ENCODE measurements at regions not wholly inside any gene's neighbourhood (a gene's known extent, or its start where the extent isn't known, plus 50 kb on each side); places are given as distances from the start of the nearest gene placed in this dataset.

DNA sequence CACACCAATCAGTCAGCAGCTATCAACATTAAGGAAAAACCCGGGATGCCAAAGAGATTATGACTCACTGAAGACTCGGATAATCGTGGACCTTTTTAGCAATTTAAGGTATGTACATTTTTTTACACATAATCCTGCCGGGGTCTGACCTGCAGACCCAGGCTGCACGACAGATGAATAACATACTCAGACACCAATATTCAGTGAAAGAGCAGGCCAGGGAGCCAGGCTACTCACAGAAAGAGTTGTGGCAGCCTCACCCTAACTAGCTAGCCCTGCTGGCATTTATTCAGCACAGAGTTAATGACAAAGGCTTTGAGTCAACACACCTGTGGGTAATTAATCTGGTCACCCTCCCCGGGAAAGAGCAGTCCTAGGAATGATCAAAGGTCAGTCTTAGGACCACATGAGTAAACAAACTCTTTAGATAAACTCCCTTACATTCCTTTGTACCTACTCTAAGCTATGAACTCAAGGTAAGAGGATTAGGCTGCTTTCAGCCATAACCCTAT, 727.5 kb downstream of the TBL1XR1 start:
- no peak for DNase-seq (ENCODE audit: low read depth)
- ChIA-PET CTCF (no interaction called here), POLR2A (no interaction called here)
- no peaks in the 10 kb centered on the region for H3K36me3 ChIP-seq (ENCODE audit: control insufficient read depth, insufficient read depth, low read length)
- no peaks in the 10 kb centered on the region for H3K27me3 ChIP-seq (ENCODE audit: control insufficient read depth, insufficient read depth, low read length)
- TF ChIP-seq, protein P1, sequence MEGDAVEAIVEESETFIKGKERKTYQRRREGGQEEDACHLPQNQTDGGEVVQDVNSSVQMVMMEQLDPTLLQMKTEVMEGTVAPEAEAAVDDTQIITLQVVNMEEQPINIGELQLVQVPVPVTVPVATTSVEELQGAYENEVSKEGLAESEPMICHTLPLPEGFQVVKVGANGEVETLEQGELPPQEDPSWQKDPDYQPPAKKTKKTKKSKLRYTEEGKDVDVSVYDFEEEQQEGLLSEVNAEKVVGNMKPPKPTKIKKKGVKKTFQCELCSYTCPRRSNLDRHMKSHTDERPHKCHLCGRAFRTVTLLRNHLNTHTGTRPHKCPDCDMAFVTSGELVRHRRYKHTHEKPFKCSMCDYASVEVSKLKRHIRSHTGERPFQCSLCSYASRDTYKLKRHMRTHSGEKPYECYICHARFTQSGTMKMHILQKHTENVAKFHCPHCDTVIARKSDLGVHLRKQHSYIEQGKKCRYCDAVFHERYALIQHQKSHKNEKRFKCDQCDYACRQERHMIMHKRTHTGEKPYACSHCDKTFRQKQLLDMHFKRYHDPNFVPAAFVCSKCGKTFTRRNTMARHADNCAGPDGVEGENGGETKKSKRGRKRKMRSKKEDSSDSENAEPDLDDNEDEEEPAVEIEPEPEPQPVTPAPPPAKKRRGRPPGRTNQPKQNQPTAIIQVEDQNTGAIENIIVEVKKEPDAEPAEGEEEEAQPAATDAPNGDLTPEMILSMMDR (IDR thresholded peaks at IDR 0.05; ENCODE audit: insufficient read depth, low read depth, low read length) = no peak
- no peak overlapping the region for H3K4me3 ChIP-seq (ENCODE audit: low read depth, low read length)

DNA sequence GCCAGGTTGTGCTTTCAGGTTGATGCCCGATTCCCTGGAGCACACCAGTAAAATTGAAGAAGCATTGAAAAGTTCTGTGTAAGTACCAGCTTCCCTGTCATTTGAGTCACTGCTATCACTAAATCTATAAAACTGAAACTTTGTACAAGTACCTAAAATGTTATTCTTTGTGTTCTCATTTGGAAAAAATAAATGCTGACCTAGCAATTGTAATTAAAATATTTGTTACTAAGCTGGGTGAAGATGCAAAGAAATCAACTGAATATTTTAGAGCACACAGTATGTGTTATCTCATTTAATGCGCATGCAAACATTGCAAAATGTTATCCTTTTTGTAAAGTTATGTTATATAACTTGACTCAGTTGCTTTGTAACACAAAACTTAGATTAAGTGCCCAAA, 733.7 kb downstream of the TBL1XR1 start:
- no peak overlapping the region for H3K4me3 ChIP-seq (ENCODE audit: low read depth, low read length)
- no peaks in the 10 kb centered on the region for H3K36me3 ChIP-seq (ENCODE audit: control insufficient read depth, insufficient read depth, low read length)
- ChIA-PET CTCF (no interaction called here), POLR2A (no interaction called here)
- TF ChIP-seq, protein P1 (IDR thresholded peaks at IDR 0.05; ENCODE audit: insufficient read depth, low read depth, low read length) = no peak
- DNase-seq (ENCODE audit: low read depth) = no peak
- no peaks in the 10 kb centered on the region for H3K27me3 ChIP-seq (ENCODE audit: control insufficient read depth, insufficient read depth, low read length)

DNA sequence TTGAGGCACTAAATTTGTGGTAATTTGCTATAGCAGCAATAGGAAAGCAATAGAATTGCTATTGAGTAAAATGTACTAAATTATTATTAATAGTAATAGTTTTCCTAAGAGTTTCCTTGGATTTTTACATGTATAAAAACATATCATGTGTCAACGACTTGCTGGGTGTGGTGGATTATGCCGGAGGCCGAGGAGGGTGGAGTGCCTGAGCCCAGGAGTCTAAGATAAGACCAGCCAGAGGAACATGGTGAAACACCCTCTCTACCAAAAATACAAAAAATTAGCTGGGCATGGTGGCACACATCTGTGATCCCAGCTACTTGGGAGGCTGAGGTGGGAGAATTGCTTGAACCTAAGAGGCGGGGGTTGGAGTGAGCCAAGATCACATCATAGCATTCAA, 749.9 kb downstream of the TBL1XR1 start:
- POLR2A ChIA-PET = no interaction called here
- DNase-seq (ENCODE audit: low read depth) = no peak
- CTCF ChIA-PET = no interaction called here
- no peaks in the 10 kb centered on the region for H3K36me3 ChIP-seq (ENCODE audit: control insufficient read depth, insufficient read depth, low read length)
- no peaks in the 10 kb centered on the region for H3K27me3 ChIP-seq (ENCODE audit: control insufficient read depth, insufficient read depth, low read length)
- no peak overlapping the region for H3K4me3 ChIP-seq (ENCODE audit: low read depth, low read length)
- TF ChIP-seq, protein P1 (IDR thresholded peaks at IDR 0.05; ENCODE audit: insufficient read depth, low read depth, low read length) = no peak

DNA sequence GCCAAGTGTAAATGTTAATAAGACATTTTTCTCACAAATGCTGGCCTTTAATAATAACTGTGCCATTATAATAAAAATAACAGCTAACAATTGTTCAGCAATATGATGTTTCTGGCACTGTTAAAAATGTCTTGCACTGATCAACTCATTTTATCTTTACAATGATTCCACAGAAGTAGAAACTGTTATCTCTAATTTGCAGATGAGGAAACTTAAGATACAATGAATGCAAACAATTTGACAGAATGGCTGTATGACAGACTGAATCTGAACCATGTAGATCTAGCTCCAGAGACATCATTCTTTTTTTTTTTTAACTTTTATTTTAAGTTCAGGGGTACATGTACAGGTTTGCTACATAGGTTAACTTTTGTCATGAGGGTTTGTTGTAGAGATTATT, 755.0 kb downstream of the TBL1XR1 start:
- no peak for DNase-seq (ENCODE audit: low read depth)
- POLR2A ChIA-PET = no interaction called here
- H3K36me3 ChIP-seq (ENCODE audit: control insufficient read depth, insufficient read depth, low read length) = no peaks in the 10 kb centered on the region
- H3K27me3 ChIP-seq (ENCODE audit: control insufficient read depth, insufficient read depth, low read length) = no peaks in the 10 kb centered on the region
- no peak overlapping the region for H3K4me3 ChIP-seq (ENCODE audit: low read depth, low read length)
- CTCF ChIA-PET = interaction anchor here (0.7 kb wide), 1 partner anchor 12 kb away, joined by 3 read pairs; no protein-coding TSS in a partner anchor
- TF ChIP-seq, protein P1 (IDR thresholded peaks at IDR 0.05; ENCODE audit: insufficient read depth, low read depth, low read length) = no peak

DNA sequence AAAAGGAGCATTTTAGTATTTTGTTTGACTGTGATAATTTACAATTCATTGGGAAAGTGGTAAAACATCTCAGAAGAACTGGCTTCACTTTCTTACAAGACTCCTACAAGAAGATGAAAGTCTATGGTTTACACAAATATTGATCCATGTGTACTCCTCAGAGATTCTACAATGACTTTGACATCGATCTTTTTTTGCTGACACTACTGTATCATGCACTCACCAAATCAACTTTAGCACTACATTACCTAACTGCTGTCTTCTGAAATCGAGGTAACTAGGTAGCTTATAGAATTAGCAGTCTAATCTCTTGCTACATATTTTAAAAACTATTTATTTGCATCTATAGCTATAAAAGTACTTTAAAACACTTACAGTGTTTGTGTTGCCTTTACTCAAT, 757.6 kb downstream of the TBL1XR1 start:
- no peak for DNase-seq (ENCODE audit: low read depth)
- ChIA-PET CTCF (no interaction called here), POLR2A (no interaction called here)

More for the DNA sequence above, 757.6 kb downstream of the TBL1XR1 start:
- TF ChIP-seq, protein P1 (IDR thresholded peaks at IDR 0.05; ENCODE audit: insufficient read depth, low read depth, low read length) = no peak
- Histone ChIP-seq H3K4me3 (ENCODE audit: low read depth, low read length) (no peak overlapping the region), H3K27me3 (ENCODE audit: control insufficient read depth, insufficient read depth, low read length) (no peaks in the 10 kb centered on the region), H3K36me3 (ENCODE audit: control insufficient read depth, insufficient read depth, low read length) (no peaks in the 10 kb centered on the region)
